CD4-positive, alpha-beta T cell treated with Interleukin-4 for 1 hour (primary cell): ENCODE measurements at regions not wholly inside any gene's neighbourhood (a gene's known extent, or its start where the extent isn't known, plus 50 kb on each side); places are given as distances from the start of the nearest gene placed in this dataset.
A peak's percentile ranks its signal among the peaks of the same experiment; 100 is the strongest.

Experiments used
- DNase-seq, 2 donors: peaks; one replicate each; pipeline ENCODE4 v3.0.0-alpha.2; 2020 to 2022

GRCh38 chr1:199362996-199363395, 664.5 kb upstream of the NR5A2 start:
- DNase-seq = no peak

DNA sequence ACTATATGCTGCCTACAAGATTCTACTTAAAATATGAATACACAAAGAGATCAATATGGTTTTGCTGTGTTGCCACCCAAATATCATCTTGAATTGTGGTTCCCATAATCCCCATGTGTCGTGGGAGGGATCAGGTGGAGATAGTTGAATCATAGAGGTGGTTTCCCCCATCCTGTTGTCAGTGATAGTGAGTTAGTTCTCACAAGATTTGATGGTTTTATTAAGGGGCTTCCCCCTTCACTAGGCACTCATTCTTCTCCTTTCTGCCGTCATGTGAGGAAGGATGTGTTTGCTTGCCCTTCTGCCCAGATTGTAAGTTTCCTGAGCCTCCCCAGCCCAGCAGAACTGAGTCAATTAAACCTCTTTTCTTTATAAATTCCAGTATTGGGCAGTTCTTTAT, 654.4 kb upstream of the NR5A2 start:
- DNase-seq = no peak

DNA sequence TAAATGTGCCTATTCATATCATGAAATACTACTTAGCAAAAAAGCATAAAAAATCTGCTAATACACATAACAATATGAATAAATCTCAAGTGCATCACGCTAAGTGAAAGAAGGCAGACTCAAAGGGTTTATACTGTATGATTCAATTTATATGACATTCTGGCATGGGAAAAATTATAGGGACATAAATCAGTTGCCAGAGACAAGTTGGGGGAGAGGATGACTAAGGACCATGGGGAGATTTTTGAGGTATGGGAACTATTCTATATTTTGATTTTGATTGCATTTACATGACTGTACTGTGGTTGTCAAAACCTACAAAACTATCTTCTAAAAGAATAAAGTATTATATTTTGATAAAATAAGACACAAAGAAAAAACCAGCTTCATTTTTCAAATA, 650.3 kb upstream of the NR5A2 start:
- DNase-seq = no peak

DNA sequence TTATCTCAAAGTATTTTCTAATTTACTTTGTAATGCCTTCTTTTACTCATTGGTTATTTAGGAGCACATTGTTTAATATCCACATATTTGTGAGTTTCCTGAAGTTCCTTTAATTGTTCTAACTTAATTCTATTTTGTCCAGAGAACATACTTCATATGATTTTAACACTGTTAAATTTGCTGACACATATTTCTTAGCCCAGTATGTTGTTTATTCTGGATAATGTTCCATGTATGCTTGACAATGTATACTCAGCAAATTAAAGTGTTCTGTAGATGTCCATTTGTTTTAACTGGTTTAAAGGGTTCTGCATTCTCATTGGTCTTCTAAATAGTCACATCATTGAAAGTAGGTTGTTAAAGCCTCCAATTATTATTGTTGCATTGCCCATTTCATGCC, 643.7 kb upstream of the NR5A2 start:
- no peak for DNase-seq

DNA sequence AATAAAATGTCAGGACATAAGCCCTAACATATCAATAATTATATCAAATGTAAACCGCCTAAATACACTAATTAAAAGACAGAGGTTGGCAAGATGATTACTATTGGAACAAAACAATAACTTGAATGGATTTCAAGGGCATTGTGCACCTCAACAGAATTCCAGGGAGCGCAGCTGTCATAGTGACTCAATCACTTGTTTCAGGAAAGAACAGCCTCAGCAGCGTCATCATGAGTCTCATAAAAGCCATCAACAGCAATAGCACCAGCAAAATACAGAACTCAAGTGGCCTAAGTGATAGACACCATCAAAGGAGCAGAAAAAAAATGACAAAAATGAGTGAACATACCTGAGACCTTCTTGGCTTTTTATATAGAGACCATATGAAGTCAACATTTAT, 632.7 kb upstream of the NR5A2 start:
- no peak for DNase-seq

DNA sequence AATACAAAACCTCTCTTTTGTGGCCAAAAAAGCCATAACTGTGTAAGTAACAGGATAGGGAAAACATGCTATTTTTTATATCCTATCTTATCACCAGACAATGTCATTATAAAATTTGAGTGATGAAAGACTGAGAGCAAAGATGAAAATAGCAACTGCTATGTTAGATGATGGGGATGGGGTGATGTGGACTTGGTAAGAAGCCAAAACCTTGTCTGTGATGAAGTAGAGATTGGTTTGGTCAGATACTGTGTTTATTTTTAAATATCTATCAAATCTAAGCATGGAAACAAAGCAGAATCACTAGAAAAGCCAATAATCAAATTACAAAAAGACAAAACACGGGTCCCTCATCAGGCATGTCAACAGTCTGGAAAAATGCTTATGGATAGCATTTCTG, 631.1 kb upstream of the NR5A2 start:
- DNase-seq = no peak

DNA sequence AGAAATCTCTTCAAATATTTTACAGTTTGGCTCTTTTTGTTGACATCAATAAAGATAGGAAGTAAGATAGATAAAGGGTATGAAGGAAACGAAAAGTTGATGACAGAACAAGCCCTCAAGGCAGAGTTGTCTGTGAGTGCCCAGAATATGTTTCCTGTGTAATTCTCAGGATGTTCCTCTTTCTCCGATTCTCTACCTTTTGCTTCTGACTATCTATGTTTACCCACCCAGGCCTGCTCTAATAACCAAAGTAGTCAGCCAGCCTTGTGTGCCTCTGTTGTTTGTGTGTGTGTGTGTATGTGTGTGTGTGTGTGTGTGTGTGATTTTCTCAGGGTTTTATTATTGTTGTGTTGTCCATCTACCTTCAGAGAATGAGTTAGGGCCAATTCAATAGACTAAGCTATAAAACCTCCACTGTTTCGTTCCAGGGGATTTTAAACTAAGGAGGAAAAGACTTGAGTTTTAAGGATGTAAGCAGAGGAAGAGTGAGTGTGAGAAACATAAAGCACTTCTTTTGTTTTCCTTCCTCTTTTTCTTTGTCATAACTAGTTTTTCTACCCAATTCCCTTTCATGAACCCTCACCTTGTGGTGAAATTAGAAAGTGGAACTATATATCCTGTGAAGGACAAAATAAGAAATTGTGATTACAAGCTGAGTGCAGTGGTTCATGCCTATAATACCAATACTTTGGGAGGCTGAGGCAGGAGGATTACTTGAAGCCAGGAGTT, 627.4 kb upstream of the NR5A2 start:
- peak in 1 of 2 donors; percentile 8 for DNase-seq

DNA sequence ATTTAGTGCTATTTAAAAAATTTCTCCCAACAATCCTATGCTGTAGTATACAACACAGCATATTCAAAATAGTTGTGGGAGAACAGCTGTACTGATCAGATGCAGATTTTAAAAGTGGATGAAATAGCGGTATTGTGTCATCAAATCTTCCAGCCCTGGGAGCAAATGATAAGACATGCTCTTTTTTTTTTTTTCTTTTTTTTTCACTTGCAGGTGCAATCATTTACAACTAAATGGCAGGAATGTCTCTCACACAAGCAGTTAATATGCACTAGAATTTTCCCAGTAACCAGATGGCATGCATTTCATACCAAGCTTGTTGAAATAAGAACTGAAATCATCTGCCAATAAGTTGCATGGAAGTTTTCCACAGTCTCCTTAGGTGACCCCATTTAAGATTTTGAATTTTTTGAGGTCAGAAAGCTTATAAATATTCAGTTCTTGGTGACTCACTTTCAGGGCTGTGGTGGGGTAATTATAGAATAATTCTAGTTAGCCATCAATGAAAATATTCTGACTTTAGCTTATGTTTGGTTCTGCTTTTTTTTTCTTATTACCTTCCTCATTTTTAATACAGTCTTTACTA, 623.9 kb upstream of the NR5A2 start:
- DNase-seq = no peak

GRCh38 chr1:199404191-199404590, 623.3 kb upstream of the NR5A2 start:
- DNase-seq = no peak

DNA sequence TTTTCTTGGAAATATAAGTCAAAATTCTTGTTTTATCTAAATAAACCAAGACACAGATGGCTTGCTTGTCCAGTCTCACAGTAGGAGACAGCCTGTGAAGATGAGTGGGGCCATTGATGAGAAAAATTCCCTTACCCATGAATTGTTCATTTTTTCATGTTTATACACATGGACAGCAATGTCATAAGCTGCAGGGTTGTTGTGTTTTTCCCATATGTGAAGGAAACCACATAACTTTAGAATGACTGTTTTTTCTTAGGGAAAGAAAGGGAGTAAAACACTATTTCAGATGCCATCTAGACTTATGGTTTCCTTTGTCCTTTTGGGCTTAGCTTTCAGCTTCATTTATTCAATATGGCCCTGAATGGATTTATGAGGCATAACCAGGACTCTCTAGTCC, 622.5 kb upstream of the NR5A2 start:
- DNase-seq = no peak

GRCh38 chr1:199405634-199406196, 621.8 kb upstream of the NR5A2 start:
- no peak for DNase-seq

DNA sequence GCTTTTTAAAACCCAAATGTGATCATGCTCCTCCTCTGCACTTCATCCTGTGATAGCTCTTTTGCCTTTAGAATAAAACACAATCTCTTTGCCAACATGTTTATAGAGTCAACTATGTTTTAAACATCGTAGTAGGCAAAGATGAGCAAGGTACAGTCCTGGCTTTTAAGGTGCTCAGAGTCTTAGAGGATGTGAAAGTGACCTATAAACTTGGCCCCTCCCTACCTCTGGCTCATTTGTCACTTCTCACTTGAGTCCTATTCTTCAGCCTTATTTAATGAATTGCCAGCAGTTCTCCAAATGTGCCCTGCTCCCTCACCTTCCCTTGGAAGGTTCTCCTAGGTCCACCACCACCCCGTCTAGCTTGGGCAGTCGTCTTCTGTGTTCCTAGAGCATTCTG, 617.0 kb upstream of the NR5A2 start:
- DNase-seq = no peak

- DNase-seq = no peak
Measured at GRCh38 chr1:199411506-199411905, 616.0 kb upstream of the NR5A2 start.

DNA sequence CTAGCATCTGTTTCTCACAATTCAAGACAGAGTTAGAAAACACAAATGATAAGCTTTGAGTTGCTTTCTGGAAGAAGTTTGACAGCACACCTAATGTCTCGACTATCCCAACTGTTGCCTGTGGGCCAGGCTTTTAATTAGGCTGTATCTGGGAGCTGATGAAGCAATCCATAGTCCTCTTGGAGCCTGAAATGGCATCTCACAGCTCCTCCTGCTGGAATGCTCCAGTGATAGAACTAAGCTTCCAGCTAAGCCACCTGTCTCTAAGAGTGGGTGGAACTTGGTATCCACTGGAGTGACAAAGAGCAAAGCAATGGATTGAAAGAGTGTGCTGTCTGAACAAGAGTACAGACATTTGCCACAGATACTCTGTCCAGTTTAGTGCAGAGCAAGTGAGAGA, 605.3 kb upstream of the NR5A2 start:
- no peak for DNase-seq

GRCh38 chr1:199447906-199448305, 579.6 kb upstream of the NR5A2 start:
- DNase-seq = no peak

GRCh38 chr1:199448646-199449045, 578.9 kb upstream of the NR5A2 start:
- DNase-seq = no peak

DNA sequence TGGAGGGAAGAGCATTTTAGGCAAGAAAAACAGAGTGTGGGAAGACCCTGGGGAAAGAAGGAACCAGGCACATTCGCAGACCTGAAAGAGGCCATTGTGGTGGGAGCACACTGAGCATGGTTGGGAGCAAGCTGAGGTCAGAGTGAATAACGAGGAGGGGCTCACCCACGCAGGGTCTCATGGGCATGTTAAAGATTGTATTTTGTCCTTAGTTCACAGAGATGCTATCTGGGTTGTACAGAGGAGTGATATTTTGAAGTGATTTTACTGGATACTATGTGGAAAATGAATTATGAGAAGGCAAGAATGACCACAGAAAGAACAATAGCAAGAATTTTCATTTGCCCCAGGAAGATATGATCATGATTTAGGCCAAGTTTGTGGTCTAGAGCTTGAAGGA, 578.3 kb upstream of the NR5A2 start:
- DNase-seq = no peak

- DNase-seq = no peak
Measured at GRCh38 chr1:199449681-199450080, 577.8 kb upstream of the NR5A2 start.

DNA sequence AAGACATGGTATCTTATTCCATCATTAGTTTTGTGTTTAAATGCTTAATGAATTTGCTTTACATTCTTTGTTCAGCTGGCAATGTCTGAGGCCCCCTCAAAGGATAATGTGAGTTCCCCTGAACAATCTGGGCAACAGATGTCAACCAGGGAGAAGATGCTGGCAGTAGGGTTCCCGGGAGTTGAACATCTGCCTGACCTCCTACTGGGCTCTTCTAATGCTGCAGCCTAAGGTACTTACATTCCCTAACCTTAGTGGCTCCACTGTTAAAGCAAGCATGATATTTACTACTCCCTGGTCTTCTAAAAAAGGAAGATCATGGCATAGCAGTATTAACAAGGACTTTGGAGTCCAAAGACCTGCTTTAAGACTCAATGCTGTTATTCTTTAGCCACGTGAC, 574.9 kb upstream of the NR5A2 start:
- DNase-seq = no peak

- DNase-seq = no peak
Measured at GRCh38 chr1:199453723-199454122, 573.8 kb upstream of the NR5A2 start.

DNA sequence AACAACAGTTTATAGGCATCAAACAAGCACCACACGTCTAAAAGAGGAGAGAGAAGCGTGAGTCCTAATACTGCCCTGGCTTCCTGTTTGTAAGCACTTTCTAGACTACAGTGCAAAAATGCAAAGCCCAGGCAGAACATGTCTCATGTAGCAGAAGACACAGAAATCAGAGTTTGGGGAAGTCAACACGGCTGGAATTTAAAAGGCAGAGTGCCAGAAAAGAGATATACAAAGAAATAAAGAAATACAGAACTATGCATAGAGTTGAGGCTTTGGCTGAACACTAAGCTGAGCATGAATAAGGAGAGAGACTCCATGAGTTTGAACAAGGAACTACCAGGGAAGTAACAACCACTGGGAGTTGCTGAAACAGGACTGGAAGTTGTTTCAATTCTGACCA, 566.6 kb upstream of the NR5A2 start:
- DNase-seq = no peak

- no peak for DNase-seq
Measured at GRCh38 chr1:199463521-199464127, 563.9 kb upstream of the NR5A2 start.

DNA sequence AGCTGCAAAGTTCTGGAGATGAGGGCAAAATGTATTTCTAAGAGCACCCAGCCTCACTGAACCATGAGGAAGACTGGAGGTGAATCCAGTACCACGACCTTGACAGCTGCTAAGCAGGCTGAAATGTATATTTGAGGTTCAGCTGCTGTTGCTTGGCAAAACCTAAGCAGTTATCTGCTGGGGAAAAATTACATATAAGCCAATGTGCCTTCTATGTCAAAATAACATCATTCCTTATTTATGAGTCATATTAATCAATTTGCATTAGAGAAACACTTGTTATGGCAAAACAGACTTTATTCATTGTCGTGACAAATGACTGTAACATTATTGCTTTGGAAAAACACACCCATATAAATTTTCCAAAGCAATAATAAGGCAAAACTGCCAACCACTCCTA, 560.5 kb upstream of the NR5A2 start:
- DNase-seq = no peak

GRCh38 chr1:199472018-199472417, 555.5 kb upstream of the NR5A2 start:
- no peak for DNase-seq
